ENCODE measurements at regions not wholly inside any gene's neighbourhood (a gene's known extent, or its start where the extent isn't known, plus 50 kb on each side); places are given as distances from the start of the nearest gene placed in this dataset.

DNA sequence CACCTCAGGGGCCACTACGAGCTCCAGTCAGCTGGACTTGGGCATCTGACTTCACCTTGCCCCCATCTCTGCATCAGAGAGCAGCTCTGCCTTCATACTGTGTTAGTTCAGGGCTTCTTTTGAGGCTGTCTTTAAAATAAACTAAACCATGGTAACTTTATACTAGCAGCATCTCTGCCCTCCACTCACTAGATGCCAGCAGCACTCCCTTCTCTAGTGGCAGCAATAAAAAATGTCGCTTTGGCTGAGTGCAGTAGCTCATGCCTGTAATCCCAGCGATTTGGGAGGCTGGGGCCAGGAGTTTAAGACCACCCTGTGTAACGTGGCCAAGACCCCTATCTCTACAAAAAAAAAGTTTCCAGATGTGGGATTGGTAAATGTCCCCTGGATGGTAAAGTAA lies 584.4 kb downstream of the INHBA start:
- DNase-seq = no peak

DNA sequence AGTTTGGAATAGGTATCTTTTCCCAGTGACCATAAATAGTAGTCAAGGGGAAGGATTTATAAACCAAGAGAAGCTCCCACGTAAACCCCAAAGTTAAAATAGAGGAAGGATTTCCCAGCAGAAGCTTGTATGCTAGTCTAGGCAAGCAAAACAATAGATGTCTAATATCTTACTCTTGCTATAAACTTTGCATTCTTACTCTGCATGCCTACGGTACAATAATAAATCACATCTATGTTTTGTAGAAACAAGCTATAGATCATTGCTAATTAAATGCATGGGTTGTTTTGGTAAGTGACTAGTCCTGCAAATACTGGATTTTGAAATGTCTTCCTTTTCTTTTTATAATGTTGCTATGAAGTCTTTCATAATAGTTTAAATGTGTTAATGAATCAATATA lies 585.5 kb downstream of the INHBA start:
- no peak for DNase-seq

DNA sequence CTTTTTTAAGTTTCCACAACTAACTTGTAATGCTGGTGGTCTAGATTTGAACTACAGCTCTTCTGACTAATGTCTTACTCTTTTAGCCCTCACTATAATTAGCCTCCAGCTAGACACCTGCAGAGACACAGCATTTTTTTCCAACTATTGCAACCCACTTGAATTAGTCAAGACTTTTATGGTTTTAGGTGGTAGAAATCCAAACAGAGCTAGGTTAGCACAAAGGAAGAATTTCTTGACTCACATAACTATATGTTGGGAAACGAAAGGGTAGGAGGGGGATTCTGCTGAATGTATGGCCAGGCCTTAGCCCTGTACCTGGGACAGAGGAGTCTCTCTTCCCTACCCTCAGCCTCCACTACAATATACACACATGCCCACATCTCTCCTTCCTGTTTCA lies 586.1 kb downstream of the INHBA start:
- DNase-seq = no peak

DNA sequence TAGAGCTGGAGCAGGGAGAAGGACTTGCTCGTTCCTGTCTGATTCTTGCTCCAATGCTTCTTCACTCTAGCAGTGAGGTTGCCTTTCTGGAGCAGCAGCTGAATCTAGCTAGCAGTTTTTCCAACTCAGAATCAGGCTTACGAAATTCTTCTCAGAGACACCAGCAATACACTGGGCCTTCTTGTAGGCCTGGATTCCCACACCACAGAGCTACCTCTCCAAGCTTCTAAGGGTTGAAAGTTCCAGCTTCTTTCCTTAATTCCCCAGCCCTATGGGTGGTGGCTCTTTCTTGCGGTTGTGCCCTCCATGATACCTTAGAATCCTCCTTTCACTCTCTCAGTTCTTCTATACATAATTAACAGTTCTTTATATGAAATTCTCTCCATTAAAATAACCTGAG lies 586.6 kb downstream of the INHBA start:
- DNase-seq = no peak

DNA sequence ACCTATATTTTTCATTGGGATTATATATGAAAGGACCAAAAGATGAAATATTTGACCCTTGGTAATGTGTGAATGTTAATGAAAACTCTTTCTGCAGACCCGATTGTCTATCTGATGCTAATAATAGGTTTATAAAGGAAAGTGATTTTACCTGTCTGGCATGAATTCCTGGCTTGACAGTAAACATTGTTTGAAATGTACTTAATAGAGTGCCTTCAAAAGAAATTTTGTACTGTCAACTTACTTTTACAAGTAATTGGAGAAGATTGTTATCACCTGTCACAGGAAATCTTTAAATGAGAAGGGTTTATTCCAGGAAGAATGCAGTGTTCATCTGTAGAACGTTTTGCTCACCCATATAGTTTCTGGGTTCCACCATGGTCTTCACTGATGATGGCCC lies 588.2 kb downstream of the INHBA start:
- no peak for DNase-seq

DNA sequence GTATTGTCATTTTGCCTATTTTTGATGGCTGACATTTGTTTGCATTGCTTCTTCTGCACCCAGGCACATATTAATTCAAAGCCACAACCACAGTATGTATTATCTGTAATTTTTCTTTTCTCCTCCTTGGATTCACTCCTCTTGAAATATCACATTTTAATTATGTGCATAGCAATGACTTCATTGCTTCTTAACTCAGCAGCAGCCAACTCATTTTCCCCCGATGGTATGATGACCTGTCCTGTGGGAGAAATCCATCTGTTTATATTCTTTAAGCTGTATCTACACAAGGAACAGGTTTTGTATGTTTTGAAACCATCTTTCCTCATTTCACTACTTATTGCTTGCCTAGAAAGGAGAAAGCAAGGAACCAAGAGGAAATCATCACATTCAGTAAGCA lies 588.8 kb downstream of the INHBA start:
- no peak for DNase-seq

DNA sequence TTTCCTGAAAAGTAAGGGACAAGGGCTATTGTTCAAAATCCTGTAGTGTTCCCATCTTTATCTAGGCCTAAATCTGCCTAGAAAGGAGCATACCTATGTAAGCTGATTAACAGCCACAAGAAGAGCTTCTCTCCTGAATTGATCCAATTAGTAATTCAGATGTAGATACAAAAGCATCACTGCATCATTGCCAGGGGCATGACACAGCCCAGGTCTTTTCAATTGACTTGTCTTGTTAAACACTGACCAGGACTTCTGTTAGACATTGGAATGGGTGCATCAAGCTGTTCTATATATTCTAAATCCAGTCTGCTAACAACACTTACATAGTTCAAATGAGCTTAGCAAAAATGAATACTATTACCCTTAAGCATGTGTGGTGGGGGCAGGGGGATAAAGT lies 589.2 kb downstream of the INHBA start:
- no peak for DNase-seq

DNA sequence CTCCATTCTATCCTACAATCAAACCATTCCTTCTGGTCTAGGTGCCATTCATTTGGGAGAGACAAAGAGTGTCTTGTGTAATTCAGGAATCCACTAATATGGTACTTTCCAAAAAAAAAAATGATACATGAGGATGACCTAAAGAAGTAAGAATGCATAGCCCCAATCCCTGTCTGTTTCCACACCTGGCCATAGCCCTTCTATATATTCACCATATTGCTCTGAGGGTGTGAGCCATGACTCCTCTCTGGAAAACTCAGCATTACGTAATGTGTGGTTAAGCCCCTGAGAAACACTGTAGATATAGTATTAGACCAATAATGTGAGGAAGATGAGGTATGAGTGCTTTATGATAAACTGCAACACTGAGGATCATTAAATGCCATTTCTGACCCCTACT lies 592.7 kb downstream of the INHBA start:
- DNase-seq = peak; percentile 74

DNA sequence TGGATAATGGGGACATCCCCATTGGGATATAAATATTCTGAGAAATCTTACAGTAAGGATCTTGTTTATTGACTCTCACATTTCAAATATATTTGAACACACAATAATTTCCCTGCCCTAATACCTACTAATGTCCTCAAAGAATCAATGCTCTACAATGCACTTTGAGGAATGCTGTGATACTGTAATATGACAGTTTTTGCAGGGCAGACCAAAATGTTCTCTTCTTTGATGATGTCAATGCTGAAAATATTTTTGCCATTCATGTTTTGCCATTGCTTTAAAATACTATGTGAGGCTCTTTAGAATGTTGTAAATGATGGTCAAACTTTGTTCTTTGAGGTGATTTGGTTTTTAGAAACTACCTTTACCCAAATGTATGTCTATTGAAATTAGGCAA lies 594.1 kb downstream of the INHBA start:
- DNase-seq = no peak

DNA sequence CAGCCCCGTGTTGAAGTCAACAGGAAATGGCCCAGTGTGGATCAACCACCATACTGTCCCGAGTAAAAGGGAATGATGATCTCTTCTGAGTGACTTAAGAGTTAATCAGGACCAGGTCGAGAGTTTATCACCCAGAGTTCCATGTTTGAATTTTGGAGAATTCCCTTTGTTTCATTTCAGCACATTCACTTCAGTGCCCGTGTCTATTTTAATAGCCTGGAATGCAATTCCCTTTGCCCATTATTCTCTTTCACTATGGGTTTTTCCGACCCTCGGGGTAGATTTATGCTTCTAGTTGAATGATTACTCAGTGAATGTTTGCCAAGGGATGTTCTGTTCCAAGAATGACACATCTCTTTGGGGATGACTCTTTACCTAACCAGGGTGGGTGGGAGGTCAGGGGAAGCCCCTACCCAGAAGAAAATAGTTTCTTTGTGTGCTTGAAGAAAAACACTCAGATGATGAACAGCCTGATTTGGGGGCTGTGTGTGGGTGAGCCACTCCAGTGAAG lies 594.9 kb downstream of the INHBA start:
- DNase-seq = peak; percentile 70

DNA sequence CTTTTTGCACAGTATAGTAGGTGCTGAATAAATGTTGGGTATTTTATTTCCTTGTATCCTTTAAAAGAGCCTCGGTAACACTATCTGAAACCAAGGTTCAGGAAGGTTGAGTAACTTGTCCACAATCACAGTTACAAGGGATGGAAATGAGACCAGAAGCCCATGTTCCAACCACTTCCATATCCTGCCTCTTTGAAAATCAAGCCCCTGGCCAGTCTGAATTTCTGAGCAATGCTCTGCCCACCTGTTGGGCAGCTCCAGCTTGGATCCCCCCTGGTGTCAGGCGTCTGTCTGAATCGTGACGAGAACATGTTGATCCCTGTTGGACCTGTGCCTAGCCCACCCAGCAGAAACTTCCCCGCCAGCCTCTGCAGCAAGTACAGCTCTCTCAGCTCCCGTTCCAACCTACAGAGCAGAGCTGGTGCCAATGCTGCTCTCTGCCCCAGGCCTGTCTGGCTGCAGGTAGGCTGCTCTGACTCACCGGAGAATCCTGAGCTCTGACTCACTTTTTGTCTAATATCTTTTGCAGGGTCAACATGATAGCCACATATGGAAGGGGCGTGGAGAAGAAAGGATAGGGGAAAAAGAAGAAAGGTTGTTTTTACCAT lies 595.5 kb downstream of the INHBA start:
- peak; percentile 72 for DNase-seq

DNA sequence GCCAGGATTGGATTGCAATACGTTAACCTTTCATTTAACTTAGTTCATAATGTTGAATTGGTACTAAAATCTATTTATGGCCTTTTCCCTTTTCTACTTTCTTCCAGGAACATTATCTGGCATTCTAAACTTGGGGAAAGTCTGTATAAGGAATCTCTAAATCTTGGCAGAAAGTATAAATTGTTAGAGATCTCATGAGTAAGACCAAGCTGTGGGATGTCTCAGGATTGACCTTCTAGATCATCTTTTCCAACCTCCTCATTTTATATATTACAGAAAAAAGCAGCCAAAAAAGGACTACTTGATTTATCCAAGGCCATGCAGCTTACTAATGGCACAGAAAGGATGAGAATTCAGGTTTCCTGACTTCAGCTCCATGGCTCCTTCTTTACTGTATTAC lies 598.3 kb downstream of the INHBA start:
- no peak for DNase-seq

DNA sequence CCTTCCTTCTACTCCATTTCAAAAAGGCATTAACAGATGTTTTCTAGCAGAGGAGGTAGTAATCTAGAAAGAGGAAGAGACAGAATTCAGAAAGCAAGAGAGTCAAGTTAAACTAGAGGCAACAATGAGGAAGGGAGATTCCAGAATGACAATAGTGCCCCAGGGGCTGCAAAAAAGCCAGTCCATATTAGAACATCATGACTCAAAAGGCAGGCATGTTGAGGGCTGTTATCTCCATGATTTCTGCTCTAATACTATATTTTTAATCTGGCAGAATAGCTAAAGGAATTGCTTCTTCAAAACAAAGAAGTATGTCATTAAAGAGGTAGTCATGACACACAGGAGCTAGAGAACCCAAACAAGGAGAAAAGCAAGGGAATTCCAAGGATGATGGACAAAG lies 599.6 kb downstream of the INHBA start:
- peak; percentile 75 for DNase-seq

DNA sequence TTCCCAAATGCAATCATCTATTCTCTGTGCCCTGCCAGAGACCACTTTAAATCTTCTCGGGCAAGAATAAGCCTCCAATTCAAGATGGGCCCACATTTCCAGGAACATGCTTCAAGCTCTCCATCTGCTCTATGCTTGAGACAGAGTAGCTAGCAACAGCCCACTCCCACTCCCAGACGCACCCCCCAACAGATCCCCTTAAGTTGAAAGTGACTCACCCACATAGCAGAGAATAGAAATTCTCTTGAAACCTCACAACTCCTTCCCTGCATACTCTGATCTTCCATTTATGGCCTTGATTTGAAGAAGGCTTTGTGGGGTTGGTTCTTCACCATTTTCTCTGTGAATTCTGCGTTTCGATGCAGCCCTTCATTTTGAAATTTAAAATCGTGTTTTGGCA lies 604.0 kb downstream of the INHBA start:
- DNase-seq = no peak

DNA sequence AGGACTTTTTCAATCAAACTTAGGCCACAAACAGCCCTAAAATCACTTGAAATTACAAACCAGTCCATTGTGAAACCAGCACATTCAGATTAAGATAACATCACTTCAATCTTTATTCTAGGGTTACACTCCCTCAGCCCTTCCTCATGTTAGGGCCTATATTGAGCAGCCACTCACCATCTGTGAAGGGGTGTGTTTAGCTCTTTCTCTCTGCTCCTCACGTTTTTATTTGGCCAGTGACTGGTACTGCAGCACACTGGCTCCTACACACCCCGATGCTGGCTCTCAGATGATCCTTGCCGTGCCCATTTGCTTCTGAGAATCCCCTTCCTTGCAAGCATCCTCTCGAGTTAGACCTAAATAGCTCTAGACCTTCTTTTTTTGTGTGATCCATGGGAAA lies 604.5 kb downstream of the INHBA start:
- no peak for DNase-seq

DNA sequence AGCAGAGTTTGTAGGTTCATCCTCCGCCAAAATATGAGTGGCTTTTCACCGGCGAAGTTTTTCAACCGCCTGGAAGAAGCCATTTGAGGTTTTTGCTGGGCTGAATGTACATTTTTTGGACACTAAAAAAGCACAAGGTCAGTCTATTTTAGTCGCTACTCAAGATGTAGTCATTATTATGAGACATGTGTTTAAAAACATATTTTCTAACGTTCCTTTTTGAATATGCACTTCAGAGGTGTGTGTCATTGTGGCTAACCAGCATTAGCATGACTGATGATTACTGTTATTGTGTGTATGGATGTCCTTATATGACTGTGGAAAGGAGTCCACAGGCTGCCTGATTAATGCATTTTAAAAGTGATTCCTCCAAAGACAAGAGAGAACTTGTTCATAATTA lies 605.4 kb downstream of the INHBA start:
- peak; percentile 70 for DNase-seq

DNA sequence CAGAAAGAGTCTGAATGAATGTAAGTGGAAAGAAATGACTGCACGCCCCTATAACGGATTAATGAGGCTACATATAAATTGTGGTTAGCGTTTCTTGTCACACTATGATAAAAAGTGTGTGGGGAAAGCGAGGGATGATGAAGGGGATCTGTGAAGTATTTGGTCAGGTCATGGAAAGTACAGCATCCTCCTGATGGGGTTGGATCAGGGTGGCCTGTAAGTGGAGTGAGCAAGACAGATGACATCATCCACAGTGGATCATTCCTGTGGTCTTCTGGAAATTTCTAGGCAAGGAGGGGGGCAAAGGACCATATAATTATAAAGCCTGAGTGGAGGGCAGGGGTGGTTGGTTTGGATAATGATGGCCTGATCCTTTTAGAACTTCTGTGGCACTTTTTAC lies 606.0 kb downstream of the INHBA start:
- peak; percentile 65 for DNase-seq

DNA sequence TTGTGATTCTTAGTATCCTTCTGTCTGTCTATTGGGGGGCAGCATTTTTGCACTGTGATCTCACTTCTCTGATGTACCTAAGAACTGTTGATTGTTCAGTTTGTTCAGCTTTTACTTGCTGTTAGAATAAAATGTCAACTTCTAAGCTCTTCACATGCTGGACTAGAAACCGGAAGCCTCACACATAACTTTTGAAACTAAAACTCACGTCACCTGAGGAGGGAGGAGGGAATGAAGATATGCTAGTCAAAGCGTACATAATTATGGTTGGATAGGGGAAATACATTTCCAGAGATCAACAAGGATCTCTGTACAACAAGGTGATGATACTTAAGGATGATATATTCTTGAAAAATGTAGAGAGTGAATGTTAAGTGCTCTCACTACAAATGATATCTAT lies 609.7 kb downstream of the INHBA start:
- no peak for DNase-seq

DNA sequence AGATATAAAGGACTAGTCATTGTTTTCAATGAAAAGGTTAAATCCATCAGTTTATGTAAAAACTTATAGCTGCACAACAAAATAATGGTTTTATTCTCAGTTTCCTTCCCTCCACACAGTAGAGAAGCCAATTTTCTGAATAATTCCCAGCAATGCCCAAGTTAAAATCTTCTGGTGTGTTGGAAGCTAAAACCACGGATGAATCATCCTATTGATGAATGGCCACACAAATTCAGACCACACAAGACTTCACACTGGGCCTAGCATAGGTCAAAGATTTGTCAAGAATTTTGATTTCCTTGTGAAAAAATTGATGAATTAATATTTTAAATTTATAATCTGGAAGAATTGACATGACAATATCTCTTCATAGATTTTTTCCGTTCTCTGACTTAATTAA lies 617.6 kb downstream of the INHBA start:
- peak; percentile 69 for DNase-seq

DNA sequence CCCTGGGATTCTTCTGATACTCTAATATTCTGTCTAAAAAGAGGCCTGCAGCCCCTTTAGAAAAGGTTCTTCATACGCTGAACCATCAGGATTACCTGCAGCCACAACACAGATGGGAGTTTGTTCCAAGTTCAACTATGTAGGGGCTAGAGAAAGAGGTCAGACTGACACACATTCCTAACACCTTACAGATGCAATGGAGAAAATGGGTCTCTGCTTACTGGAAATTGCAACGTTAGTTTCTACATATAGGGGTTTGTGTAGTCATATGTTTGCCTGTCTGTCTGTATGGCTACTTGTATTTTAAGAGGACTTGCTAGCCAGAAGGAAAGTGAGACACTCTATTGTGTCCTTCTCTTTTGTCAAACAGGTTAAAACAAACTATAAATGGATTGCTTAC lies 618.5 kb downstream of the INHBA start:
- DNase-seq = no peak

DNA sequence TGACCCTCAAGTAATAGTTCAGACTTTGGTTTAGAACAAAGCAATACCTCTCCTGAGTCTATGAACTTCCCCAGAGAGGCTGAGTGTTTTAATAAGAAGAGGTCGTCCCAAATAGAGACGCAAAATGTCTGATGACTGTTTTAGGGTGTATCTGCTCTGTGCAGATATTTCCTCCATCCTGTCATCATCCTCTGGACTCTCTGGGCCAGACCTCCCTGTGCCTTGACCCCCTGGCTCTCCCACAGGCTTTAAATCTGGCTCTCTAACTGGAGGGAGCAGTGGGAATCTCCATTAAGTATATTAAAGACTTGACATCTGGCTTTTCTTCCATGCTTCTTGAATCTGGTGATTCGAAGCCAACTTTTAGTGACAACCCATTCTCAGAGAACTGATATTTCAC lies 633.3 kb downstream of the INHBA start:
- no peak for DNase-seq

DNA sequence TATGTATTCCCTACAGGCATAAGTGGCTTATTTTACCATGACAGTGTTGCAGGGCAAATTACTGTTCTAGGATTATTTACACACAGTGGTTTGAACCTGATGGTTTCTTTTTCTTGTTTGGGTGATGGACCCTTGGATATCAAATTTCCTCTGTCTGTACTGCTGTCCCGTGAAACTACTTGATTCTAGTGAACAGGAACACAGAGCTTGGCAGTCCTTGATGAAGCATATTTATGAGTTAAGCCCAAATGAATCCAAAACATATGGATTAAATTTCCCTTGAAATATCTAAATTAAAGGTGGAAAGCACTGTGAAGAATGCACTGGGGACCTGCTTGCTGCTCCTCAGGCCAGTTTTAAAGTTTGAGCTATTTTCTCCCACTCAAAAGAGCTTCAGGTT lies 635.3 kb downstream of the INHBA start:
- DNase-seq = no peak

DNA sequence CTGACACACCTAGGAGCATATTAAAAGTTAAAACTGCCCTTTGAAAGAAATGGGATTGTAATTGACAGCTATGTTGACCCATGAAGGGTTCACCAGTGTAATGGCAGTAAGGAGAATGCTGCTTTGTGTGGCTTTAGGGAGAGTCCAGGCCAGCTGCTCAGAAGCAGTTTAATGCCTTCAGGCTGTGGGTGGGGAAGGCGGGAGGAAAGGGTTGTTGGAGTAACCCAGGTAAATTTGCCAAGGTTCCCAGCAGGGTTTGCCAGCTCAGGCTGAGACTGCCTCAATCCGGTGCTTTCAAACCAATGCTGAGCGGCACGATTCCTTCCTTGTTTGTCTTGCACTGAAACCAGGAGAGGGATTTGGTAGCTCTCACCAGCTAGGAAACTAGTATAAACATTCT lies 637.2 kb downstream of the INHBA start:
- no peak for DNase-seq

DNA sequence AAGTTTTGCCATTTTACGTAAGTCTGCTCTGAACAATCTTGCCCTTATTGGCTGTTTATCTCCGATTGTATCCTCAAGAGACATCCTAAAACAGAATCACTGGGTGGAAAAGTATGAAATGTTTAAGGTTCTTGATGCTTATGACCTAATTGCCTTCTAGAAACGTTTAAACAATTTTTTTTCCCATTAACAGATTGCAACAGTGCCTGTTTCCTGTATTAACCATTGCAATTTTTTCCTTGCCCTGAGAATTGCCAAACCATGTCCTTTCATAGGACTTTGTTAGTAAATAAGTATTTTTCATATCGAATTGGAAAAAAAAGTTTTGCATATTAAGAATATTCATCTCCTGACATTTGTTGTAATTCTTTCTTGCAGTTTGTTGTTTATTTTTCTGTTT lies 639.8 kb downstream of the INHBA start:
- no peak for DNase-seq

DNA sequence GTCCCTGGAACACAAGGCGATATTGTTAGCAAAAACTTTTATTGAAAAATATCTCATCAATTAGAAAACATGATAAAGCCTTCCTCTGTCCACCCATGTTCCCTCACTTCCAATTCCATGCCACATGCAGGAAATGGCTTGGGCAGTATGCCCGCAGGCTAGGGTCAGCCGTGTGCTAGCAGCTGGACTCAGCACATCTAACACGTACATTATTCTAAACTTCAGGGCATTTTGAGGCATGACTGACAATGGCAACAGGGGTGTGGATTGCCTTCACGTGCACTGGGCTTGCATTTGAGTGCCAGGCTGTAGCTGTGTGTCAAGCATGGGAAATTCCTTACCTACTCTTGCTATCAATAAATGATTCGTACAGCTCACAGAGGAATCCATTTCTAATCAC lies 642.1 kb downstream of the INHBA start:
- DNase-seq = no peak

DNA sequence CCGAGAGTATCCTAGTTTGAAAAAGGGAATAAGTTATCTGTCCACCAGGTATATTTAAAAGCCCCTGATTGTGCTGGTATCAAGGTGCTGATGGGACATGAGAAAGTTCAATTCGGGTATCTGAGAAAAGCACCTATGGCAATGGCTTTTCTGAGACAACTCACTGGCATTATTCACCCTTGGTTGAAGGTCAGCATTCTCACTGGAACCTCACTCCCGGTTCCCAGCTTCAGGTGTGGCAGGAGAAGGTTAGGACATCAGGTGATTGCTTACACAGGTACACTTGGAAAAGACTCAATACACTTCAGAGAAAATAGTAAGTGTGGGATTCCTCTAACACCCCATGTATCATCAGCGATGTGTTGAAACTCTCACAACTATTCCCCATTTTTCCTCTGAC lies 643.1 kb downstream of the INHBA start:
- no peak for DNase-seq

All from EL (cell line).